ENCODE measurements at regions not wholly inside any gene's neighbourhood (a gene's known extent, or its start where the extent isn't known, plus 50 kb on each side); places are given as distances from the start of the nearest gene placed in this dataset.

GRCh38 chr1:87674791-87675190 is 346.1 kb downstream of the LMO4 start:
- TF ChIP-seq CTCF (IDR thresholded peaks at IDR 0.05; ENCODE audit: insufficient read depth, low read length), result no peak
- H3K4me3 ChIP-seq (ENCODE audit: low read depth, low read length), result no peak overlapping the region
- DNase-seq (ENCODE audit: low read depth), result no peak

GRCh38 chr1:87678266-87678665 is 349.6 kb downstream of the LMO4 start:
- H3K4me3 ChIP-seq (ENCODE audit: low read depth, low read length), result no peak overlapping the region
- TF ChIP-seq CTCF (IDR thresholded peaks at IDR 0.05; ENCODE audit: insufficient read depth, low read length), result no peak
- no peak for DNase-seq (ENCODE audit: low read depth)

GRCh38 chr1:87682565-87682964 is 353.9 kb downstream of the LMO4 start:
- DNase-seq (ENCODE audit: low read depth), result no peak
- no peak for TF ChIP-seq CTCF (IDR thresholded peaks at IDR 0.05; ENCODE audit: insufficient read depth, low read length)

GRCh38 chr1:87683196-87683956 is 354.7 kb downstream of the LMO4 start:
- no peak for TF ChIP-seq CTCF (IDR thresholded peaks at IDR 0.05; ENCODE audit: insufficient read depth, low read length)
- no peak for DNase-seq (ENCODE audit: low read depth)
- no peak overlapping the region for H3K4me3 ChIP-seq (ENCODE audit: low read depth, low read length)

More at GRCh38 chr1:87682565-87682964, 353.9 kb downstream of the LMO4 start:
- no peak overlapping the region for H3K4me3 ChIP-seq (ENCODE audit: low read depth, low read length)

GRCh38 chr1:87684194-87684593 is 355.5 kb downstream of the LMO4 start:
- TF ChIP-seq CTCF (IDR thresholded peaks at IDR 0.05; ENCODE audit: insufficient read depth, low read length), result no peak
- peak overlapping the region; percentile 65 for H3K4me3 ChIP-seq (ENCODE audit: low read depth, low read length)
- DNase-seq (ENCODE audit: low read depth), result peak; percentile 48

- peak; percentile 62 for DNase-seq (ENCODE audit: low read depth)
- H3K4me3 ChIP-seq (ENCODE audit: low read depth, low read length), result peak overlapping the region; percentile 65
- no peak for TF ChIP-seq CTCF (IDR thresholded peaks at IDR 0.05; ENCODE audit: insufficient read depth, low read length)
These were observed 356.1 kb downstream of the LMO4 start for GRCh38 chr1:87684713-87685205.
